GM18502 (cell line): ENCODE measurements at regions not wholly inside any gene's neighbourhood (a gene's known extent, or its start where the extent isn't known, plus 50 kb on each side); places are given as distances from the start of the nearest gene placed in this dataset.

Source experiments
- ATAC-seq: cut with Tn5 transposase; IDR thresholded peaks from one replicate; pipeline ENCODE4 v1.9.1; 2021; ENCODE audit warnings: mild to moderate bottlenecking; ENCODE audit not compliant: unreplicated experiment, poor library complexity

GRCh38 chrX:39756086-39756883 lies 341.5 kb downstream of the BCOR start:
- no peak for ATAC-seq

GRCh38 chrX:39757971-39758370 lies 339.8 kb downstream of the BCOR start:
- no peak for ATAC-seq

- ATAC-seq, result no peak
Observed at GRCh38 chrX:39758791-39759525, 338.8 kb downstream of the BCOR start.

GRCh38 chrX:39759526-39760224 lies 338.1 kb downstream of the BCOR start:
- no peak for ATAC-seq

GRCh38 chrX:39760930-39761329 lies 336.8 kb downstream of the BCOR start:
- ATAC-seq, result no peak

- no peak for ATAC-seq
Observed at GRCh38 chrX:39762266-39762841, 335.4 kb downstream of the BCOR start.

GRCh38 chrX:39764441-39764914 lies 333.3 kb downstream of the BCOR start:
- ATAC-seq, result no peak

- no peak for ATAC-seq
Observed at GRCh38 chrX:39765327-39765726, 332.4 kb downstream of the BCOR start.

- ATAC-seq, result no peak
Observed at GRCh38 chrX:39766085-39766726, 331.6 kb downstream of the BCOR start.

GRCh38 chrX:39766855-39767254 lies 330.9 kb downstream of the BCOR start:
- ATAC-seq, result no peak

GRCh38 chrX:39767446-39767845 lies 330.3 kb downstream of the BCOR start:
- ATAC-seq, result no peak

- no peak for ATAC-seq
Observed at GRCh38 chrX:39769748-39770147, 328.0 kb downstream of the BCOR start.

GRCh38 chrX:39771089-39771488 lies 326.7 kb downstream of the BCOR start:
- ATAC-seq, result no peak

GRCh38 chrX:39772057-39772832 lies 325.5 kb downstream of the BCOR start:
- no peak for ATAC-seq

- ATAC-seq, result no peak
Observed at GRCh38 chrX:39773150-39773549, 324.6 kb downstream of the BCOR start.

- no peak for ATAC-seq
Observed at GRCh38 chrX:39773923-39774773, 323.6 kb downstream of the BCOR start.

- ATAC-seq, result no peak
Observed at GRCh38 chrX:39774774-39775328, 322.9 kb downstream of the BCOR start.

GRCh38 chrX:39777623-39778025 lies 320.1 kb downstream of the BCOR start:
- ATAC-seq, result no peak
